CD4-positive, alpha-beta T cell treated with Interleukin-15 for 4 hours (primary cell): ENCODE measurements at regions not wholly inside any gene's neighbourhood (a gene's known extent, or its start where the extent isn't known, plus 50 kb on each side); places are given as distances from the start of the nearest gene placed in this dataset.
"Not testable (repeated sequence)": the region's sequence is repeated elsewhere in the genome, so short reads cannot be mapped to it uniquely, and the experiment has no call there.

Experiments used
- DNase-seq: peaks from one replicate; pipeline ENCODE4 v3.0.0-alpha.2; 2020; ENCODE audit warnings: low spot score

DNA sequence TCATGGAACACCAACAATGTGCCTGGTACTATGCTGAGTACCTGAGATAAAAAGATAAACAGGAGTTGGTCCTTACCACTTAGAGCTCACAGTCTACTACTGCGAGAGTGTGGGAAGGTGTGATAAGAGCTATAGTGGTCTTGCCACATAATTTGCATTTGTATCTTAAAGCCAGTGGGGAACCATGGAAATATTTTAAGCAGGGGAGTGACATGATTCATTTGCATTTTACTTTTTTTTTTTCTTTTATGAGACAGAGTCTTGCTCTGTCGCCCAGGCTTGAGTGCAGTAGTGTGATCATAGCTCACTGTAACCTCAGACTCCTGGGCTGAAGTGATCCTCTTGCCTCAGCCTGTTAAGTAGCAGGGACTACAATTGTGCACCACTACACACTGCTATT is 54.2 kb upstream of the FAM72C start:
- DNase-seq = not testable (repeated sequence)

DNA sequence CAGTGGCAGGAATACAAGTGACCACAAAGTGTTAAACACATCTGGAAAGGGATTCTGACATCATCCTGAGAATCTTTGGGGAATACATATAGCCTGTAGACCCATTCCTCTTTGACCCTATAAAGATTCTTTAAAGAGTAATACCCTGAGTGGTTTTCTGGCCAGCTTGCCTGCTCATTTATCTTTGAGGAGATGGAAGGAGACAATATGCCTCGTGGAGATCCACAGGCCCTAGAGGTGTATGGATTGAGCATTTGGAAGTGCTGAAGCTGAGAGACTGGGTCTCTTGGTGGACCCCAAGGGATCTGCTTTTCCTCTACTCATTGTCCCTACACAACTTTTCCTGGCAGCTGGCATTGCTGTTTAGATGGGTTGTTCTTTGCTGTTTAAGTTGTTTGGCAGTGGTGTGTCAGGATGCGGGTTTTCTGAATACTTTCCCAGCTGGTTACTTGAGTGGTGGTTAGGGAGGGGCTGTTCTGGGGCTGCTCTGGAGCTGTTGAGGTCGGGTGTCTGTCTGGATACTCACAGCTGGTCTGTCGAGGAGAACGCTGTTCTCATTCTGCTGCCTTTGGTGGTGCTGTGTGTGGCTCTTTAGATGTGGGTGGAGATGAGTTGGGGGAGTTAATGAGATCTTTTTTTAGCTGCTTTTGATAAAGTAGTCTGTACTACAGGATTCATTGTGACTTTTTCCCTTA is 50.1 kb upstream of the FAM72C start:
- not testable (repeated sequence) for DNase-seq
